ENCODE measurements at regions not wholly inside any gene's neighbourhood (a gene's known extent, or its start where the extent isn't known, plus 50 kb on each side); places are given as distances from the start of the nearest gene placed in this dataset.

- H3K9ac ChIP-seq (ENCODE audit: low read depth in 1 of 2, low read length in 2 of 2) = no peak overlapping the region
- no peak overlapping the region for H3K27ac ChIP-seq (ENCODE audit: low read depth in 1 of 2, low read length in 2 of 2)
- no peak overlapping the region for H3K4me3 ChIP-seq (ENCODE audit: low read depth in 1 of 3, low read length in 3 of 3)
- DNase-seq (ENCODE audit: low spot score) = no peak
- TF ChIP-seq GABPA (IDR thresholded peaks at IDR 0.05 in 1 of 2, conservative IDR thresholded peaks at IDR 0.05 in 1 of 2) (no peak), JUND (IDR thresholded peaks at IDR 0.05) (no peak), RAD21 (IDR thresholded peaks at IDR 0.05) (no peak), EGR1 (IDR thresholded peaks at IDR 0.05; ENCODE audit: low read depth in 2 of 2) (no peak), SP1 (IDR thresholded peaks at IDR 0.05) (no peak), NR2F2 (IDR thresholded peaks at IDR 0.05) (no peak), HNF4G (IDR thresholded peaks at IDR 0.05) (no peak), FOXA1 (IDR thresholded peaks at IDR 0.05) (no peak), REST (IDR thresholded peaks at IDR 0.05) (no peak), HNF4A (conservative IDR thresholded peaks at IDR 0.05) (no peak), TAF1 (conservative IDR thresholded peaks at IDR 0.05) (no peak), FOXA2 (IDR thresholded peaks at IDR 0.05) (no peak), CTCF (IDR thresholded peaks at IDR 0.05; ENCODE audit: low read depth, low read length, missing input control) (no peak), RXRA (IDR thresholded peaks at IDR 0.05) (no peak), YY1 (IDR thresholded peaks at IDR 0.05) (no peak), ATF3 (IDR thresholded peaks at IDR 0.05) (no peak), MAX (IDR thresholded peaks at IDR 0.05) (no peak), ZBTB33 (IDR thresholded peaks at IDR 0.05) (no peak)
- no peaks in the 10 kb centered on the region for H3K27me3 ChIP-seq (ENCODE audit: control insufficient read depth in 4 of 4, insufficient read depth in 4 of 4, low read length in 3 of 4)
- no peaks in the 10 kb centered on the region for H3K36me3 ChIP-seq (ENCODE audit: control insufficient read depth in 4 of 4, insufficient read depth in 3 of 4, low read depth in 1 of 4, low read length in 3 of 4)
- H3K9me3 ChIP-seq (ENCODE audit: control insufficient read depth in 4 of 4, low read length in 3 of 4) = no peaks in the 10 kb centered on the region
- peaks cover 0 to 3% (median 0%) of the 10 kb centered on the region in 4 donors for H3K4me1 ChIP-seq (ENCODE audit: control insufficient read depth in 4 of 4, insufficient read depth in 4 of 4, low read length in 3 of 4)
Observed at GRCh38 chr11:47915783-47916182, 64.6 kb upstream of the PTPRJ start.
